HUDEP-2 (cell line): ENCODE measurements at regions not wholly inside any gene's neighbourhood (a gene's known extent, or its start where the extent isn't known, plus 50 kb on each side); places are given as distances from the start of the nearest gene placed in this dataset.

ENCODE experiments used
- DNase-seq, 76 experiments: peaks; one replicate each; lab custom pipeline; 2025; ENCODE audit not compliant: unreplicated experiment in 76 of 76; lab: John Stamatoyannopoulos, UW

GRCh38 chr11:116563028-116563711 lies 209.6 kb downstream of the BUD13 start:
- no peak for DNase-seq

GRCh38 chr11:116560589-116560988 lies 212.2 kb downstream of the BUD13 start:
- DNase-seq: no peak

DNA sequence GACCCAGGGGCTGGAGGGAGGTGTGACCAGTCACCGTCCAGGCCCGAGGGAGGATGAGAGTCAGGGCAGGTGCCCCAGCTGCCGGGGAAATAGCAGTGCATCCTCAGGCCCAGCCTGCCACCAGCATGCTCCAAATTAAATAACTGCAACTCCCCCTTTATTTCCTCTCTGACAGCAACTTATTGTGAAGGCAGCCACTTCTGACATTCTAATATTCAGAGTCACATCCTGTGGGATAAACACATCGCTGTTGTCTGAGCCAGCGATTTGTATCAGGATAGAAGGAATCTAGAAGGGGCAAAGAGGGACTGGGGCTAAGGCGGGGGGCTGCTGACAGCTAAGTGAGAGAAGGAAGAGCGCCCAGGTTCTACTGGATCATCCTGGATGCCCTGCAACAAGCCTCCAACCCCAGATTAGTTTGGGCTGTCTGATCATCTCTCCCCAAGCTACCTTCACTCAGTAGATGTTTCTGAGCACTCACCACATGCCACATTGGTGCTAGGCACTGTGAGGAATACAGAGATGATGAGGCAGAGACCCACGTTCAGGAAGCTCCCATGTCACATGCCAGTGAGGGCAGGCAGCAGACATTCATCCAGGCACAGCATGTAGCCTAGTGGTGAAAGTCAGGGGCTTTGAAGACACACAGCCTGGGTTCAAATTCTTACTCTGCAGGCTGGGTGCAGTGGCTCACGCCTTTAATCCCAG lies 214.1 kb downstream of the BUD13 start:
- no peak for DNase-seq

DNA sequence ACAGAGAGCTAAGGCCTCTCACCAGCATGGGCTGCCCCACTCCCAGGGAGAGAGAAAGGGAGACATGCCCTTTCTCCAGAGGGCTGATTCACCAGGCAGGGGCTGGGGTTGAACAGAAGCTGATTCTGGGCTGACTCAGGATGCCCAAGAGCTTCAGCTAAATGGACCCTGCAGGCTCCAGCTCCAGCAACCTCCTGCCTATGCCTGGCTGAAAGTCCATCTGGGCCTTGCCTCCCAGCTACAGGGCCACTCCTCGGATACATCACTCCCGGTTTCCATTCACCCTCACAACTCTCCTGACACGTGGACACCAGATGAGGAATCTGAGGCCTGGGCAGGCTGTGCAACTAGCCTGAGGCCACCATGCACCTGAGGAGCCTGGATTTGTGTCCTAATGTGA lies 215.5 kb downstream of the BUD13 start:
- no peak for DNase-seq

GRCh38 chr11:116556483-116556882 lies 216.3 kb downstream of the BUD13 start:
- DNase-seq: no peak

DNA sequence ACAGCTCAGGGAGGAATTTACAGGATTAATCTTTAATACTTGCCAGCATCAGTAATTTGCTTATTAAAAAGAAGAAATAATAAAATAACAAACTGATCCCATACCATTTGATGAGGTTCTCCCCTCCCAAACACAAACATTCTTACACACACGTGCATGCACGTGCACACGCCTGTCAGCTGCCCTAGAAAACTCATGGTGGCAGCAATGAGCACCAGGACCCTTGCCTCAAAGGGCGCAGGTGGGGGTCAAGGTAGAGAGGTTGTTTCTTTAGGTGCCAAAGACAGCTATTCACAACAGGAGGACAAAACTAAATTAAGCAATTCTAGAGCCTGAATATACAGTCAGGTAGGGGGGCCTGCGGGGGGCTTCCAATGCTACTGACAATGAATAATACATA lies 219.3 kb downstream of the BUD13 start:
- DNase-seq: no peak

GRCh38 chr11:116551576-116551975 lies 221.2 kb downstream of the BUD13 start:
- DNase-seq: no peak

GRCh38 chr11:116548256-116548655 lies 224.5 kb downstream of the BUD13 start:
- DNase-seq: no peak

DNA sequence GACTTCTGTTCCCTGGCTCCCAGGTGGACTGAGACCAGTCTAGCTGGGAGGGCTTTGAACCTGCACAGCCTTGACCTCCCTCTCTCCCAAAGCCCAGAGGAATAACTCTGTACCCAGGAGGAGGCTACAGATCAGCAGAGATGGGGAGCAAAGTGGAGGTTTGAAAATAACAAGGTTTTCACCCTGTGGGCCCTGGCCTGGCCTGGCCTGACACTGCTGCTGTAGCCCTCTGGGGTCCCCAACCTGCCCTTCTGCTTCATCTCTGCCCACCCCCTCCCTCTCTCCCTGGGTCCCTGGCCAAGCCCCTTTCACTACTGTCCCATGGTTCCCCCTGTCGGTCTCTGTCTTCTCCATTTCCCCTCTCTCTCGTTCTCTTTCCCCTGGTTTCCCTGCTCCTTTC lies 225.2 kb downstream of the BUD13 start:
- no peak for DNase-seq

DNA sequence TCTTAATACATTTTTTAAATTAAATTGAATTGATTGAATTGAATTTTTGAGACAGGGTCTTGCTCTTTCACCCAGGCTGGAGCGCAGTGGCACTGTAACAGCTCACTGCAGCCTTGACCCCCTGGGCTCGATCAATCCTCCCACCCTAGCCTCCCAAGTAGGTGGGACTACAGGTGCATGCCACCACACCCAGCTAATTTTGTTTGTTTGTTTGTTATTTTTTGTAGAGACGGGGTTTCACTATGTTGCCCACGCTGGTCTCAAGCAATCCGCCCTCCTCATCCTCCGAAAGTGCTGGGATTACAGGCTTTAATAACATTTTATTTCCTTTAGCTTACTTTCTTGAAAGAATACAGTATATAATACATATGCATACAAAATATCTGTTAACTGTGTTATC lies 226.9 kb downstream of the BUD13 start:
- no peak for DNase-seq

- DNase-seq: no peak
These were observed 228.1 kb downstream of the BUD13 start for GRCh38 chr11:116544721-116545120.

GRCh38 chr11:116543911-116544475 lies 228.8 kb downstream of the BUD13 start:
- no peak for DNase-seq

DNA sequence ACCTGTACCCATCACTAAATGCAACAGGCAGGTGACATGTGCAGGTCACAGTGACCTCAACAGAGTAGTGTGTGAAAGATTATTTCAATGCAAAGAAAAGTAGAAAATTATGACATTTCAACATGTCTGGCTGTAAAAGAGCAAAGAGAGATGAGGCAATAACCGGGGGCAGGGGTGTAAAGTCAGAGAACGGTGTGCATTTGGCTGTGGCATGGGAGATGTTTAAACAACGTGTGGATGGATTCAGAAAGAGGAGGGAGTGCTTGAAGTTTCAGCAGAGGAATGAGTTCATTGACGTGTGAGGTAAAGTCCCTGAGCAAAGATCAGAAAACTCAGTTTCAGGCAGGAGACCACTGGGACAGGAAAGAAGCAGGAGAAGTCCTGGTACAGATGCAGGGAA lies 229.7 kb downstream of the BUD13 start:
- no peak for DNase-seq

DNA sequence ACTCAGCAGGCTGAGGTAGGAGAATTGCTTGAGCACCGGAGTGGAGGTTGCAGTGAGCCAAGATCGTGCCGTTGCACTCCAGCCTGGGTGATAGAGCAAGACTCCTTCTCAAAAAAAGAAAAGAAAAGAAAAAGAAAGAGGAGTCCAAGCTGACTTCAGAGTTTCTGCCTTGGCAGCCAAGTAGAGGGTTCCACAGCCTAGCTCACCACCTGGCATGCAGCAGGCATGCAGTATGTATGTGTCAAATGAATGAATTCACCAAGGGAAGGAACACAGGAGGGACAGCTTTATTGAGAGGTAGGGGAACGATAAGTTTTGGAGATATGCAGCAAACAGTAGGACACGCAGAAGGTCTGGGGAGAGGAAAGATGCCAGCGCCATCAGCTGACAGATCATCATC lies 230.4 kb downstream of the BUD13 start:
- DNase-seq: no peak

- DNase-seq: no peak
These were observed 231.3 kb downstream of the BUD13 start for GRCh38 chr11:116541460-116541859.

DNA sequence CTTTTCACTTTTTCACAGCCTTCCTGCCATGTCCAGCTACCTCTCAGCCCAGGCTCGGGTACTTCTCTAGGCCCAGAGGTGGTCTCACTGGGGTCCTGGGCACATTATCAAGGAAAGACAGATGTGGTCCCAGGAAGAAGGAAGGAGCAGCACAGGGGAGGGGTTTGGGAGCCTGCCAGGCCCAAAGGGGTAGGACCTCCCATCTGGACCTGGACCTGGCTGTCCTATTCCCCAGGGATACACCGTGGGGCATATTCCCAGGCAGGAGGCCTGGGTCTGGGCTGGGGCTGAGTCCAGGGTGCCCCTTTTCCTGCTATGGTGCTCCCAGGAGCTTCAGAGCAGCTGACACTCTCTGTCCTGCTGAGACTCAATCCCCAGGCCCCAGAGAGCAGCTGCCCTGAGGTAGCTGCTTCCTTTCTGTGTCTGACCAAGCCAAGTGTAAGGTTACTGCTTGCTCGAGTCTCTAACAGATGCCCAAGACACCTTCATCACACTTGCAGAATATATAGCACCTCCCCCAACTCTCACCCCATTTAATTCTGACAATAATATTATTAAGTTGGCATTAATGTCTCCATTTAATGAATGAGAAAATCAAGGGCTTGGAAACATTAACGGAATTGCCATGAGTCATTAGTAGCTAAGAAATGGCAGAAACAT lies 232.0 kb downstream of the BUD13 start:
- no peak for DNase-seq

DNA sequence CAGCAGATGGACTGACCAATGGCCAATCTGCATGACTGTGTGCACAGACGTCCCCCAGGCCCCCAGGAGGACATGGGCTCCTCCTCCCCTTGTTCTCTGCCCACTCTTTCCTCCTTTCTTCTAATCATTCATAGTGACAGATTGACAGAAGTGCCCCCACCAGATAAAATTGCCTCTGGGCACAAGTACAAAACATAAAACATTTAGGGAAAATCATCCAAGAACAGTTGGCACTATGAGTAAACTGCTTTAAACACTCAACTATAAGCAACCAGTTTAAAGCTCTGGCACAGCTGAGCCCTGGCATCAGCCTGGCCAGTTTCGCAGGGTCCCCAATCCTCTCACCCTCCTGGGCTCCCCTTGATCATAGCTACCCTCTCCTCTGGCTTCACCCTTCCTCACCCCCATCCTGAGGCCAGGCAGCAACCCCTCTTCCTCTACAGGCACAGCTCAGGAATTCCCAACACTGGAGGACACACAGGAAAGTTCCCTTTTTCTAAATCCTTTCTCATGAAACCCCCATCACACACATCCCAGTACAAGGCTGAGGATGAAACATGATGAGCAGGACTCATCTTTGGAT lies 232.9 kb downstream of the BUD13 start:
- no peak for DNase-seq

DNA sequence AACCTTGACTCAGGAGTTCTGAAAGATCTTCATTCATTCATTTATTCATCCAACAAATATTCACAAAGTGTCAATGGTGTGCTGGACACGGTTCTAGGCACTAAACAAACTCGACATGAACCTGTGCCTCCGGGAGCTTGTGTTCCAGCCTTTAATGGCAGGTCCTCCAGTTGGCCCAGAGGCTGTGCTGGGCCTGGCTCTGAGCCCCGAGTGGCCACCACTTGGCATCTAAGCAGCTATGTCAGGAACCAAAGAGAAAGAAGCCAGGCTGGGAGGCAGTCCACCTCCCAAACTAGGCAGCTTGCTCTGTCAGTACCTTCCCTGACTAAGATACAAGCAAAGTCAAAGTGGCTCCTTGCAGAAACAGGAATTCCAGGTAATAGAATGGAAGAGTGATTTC lies 233.6 kb downstream of the BUD13 start:
- DNase-seq: no peak

GRCh38 chr11:116538677-116539076 lies 234.1 kb downstream of the BUD13 start:
- DNase-seq: no peak

GRCh38 chr11:116537709-116538108 lies 235.1 kb downstream of the BUD13 start:
- no peak for DNase-seq

GRCh38 chr11:116537121-116537520 lies 235.7 kb downstream of the BUD13 start:
- DNase-seq: no peak
